ENCODE measurements at regions not wholly inside any gene's neighbourhood (a gene's known extent, or its start where the extent isn't known, plus 50 kb on each side); places are given as distances from the start of the nearest gene placed in this dataset.

DNA sequence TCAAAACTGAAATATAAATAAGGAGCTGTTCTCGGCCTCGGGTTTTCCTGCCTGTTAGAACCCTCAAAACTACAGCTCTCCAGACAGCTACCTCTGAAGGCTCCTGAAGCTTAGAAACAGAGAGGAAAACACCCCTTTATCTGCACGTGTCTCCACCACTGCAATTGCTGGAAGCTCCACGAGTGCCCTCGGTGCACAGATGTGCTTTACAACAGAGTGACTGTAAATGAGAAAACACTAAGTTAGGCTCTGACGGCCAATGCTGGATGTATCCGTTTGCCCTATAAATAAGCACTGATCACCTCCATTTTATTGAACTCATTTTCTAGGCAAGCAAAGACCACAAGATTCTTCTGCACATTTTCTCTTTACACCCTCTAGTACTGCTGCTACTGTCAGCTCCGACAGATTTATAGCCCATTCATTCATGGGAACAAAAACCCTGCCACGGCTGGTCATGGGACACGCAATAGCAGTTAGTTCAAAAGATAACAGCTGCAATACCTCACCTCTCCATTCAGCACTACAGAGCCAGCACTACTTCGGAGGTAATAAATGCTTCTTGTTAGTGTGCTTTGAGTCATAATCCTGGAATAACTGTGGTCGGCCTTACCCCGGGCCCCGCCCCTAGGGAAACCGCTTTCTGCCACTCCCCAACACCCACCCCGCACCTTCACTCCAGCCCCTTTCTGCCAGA, 241.1 kb upstream of the ZNF507 start (continued):
- TF ChIP-seq, protein P1, sequence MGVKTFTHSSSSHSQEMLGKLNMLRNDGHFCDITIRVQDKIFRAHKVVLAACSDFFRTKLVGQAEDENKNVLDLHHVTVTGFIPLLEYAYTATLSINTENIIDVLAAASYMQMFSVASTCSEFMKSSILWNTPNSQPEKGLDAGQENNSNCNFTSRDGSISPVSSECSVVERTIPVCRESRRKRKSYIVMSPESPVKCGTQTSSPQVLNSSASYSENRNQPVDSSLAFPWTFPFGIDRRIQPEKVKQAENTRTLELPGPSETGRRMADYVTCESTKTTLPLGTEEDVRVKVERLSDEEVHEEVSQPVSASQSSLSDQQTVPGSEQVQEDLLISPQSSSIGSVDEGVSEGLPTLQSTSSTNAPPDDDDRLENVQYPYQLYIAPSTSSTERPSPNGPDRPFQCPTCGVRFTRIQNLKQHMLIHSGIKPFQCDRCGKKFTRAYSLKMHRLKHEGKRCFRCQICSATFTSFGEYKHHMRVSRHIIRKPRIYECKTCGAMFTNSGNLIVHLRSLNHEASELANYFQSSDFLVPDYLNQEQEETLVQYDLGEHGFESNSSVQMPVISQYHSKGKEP (CRISPR knock-in tag; IDR thresholded peaks at IDR 0.05) = no peak

DNA sequence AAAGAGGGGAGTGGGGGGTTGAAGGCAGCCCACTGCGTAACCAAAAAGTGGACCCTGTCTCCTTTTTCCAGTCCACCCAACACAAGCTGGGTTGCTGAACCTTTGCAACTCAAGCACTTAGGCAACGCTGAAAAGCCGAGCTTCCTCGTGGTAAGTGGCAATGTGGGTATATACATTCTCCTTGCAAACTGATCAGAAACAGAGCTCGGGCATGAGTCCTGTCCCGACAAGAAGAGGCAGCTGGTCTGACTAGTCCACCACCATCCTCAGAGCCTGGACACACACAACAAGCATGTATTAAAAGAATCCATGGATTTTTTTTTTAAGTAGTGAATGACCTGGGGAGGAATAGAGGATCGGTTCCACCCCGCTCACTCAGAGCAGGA, 240.6 kb upstream of the ZNF507 start:
- no peak overlapping the region for H3K27ac ChIP-seq (ENCODE audit: extremely low read length, insufficient read depth, low read length)
- ChIA-PET POLR2A (no interaction called here), CTCF (ENCODE audit: low intra/inter-chr PET ratio, low total read pairs) (no interaction called here)
- no peak for TF ChIP-seq FOXK1 (CRISPR knock-in tag; IDR thresholded peaks at IDR 0.05; ENCODE audit: borderline replicate concordance, low read depth)
- no peak for TF ChIP-seq ATF7-NPFF (CRISPR knock-in tag; IDR thresholded peaks at IDR 0.05; ENCODE audit: low read depth)
- TF ChIP-seq, protein P2, sequence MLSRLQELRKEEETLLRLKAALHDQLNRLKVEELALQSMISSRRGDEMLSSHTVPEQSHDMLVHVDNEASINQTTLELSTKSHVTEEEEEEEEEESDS (CRISPR knock-in tag; IDR thresholded peaks at IDR 0.05; ENCODE audit: borderline replicate concordance) = no peak
- in situ Hi-C loops (cut with HindIII; ENCODE audit: extremely low pct_ligation_motif_present, low pct_unique_long_range_greater_than_20kb) = no loop called here
- no peaks in the 10 kb centered on the region for H3K4me1 ChIP-seq (ENCODE audit: insufficient read depth, low read length)
- peaks cover 0 to 7% of the 10 kb centered on the region in 2 experiments; a peak in 1 of 5 replicates for H3K27me3 ChIP-seq (ENCODE audit: control insufficient read depth in 1 of 2, insufficient read depth in 2 of 2, low read length in 2 of 2)
- no peaks in the 10 kb centered on the region for H4K20me1 ChIP-seq (ENCODE audit: insufficient read depth, low read length)
- H3K36me3 ChIP-seq (replicated peaks in 1 of 2; ENCODE audit: control insufficient read depth in 1 of 2, insufficient read depth in 2 of 2, low read length in 2 of 2) = no peaks in the 10 kb centered on the region
- peaks cover 18% of the 10 kb centered on the region for H3K9me3 ChIP-seq (ENCODE audit: low read length)
- H3K79me2 ChIP-seq (ENCODE audit: insufficient read depth, low read length) = no peaks in the 10 kb centered on the region
- ATAC-seq (no peak), FAIRE-seq (no peak), DNase-seq (ENCODE audit: low spot score) (no peak)
- BruUV-seq (replicated peaks) = no TSS peak
- WGBS (ENCODE audit: low lambda C conversion rate) = 50% methylated on average over 8 of the region's 8 CpGs
- no peak overlapping the region for H3K9ac ChIP-seq (ENCODE audit: insufficient read depth, low read depth, low read length)
- no peak overlapping the region for H2AFZ ChIP-seq (ENCODE audit: low read length)
- H3K4me3 ChIP-seq (replicated peaks in 1 of 3; ENCODE audit: insufficient read depth in 1 of 3, low read depth in 2 of 3, low read length in 3 of 3) = no peak overlapping the region
- intact Hi-C loops (cut with micrococcal nuclease; ENCODE audit: unreplicated experiment) = no loop called here
- no peak overlapping the region for H3K4me2 ChIP-seq (ENCODE audit: low read depth, low read length)

Measured in HepG2 (cell line).